GM06990 (cell line): ENCODE measurements at regions not wholly inside any gene's neighbourhood (a gene's known extent, or its start where the extent isn't known, plus 50 kb on each side); places are given as distances from the start of the nearest gene placed in this dataset.
"Not testable (repeated sequence)": the region's sequence is repeated elsewhere in the genome, so short reads cannot be mapped to it uniquely, and the experiment has no call there.

ENCODE experiments used
- DNase-seq: peaks from one replicate; pipeline ENCODE4 v3.0.0-alpha.2; 2011; ENCODE audit not compliant: insufficient read length; ENCODE audit errors: extremely low read depth
- H3K27me3 ChIP-seq: replicated peaks from 2 replicates; pipeline ENCODE4 v1.6.0; 2011; ENCODE audit warnings: low read length; ENCODE audit not compliant: control insufficient read depth, insufficient read depth
- H3K36me3 ChIP-seq: 2 replicates; pipeline ENCODE4 v1.5.1; 2011; ENCODE audit warnings: low read length; ENCODE audit not compliant: control insufficient read depth, insufficient read depth
- H3K4me3 ChIP-seq: replicated peaks from 2 replicates; pipeline ENCODE4 v1.5.1; 2011; ENCODE audit warnings: low read depth, mild to moderate bottlenecking, control low read depth, low read length
- TF ChIP-seq, protein P1 (sequence below): IDR thresholded peaks from 2 replicates; pipeline ENCODE4 v1.5.1; 2011; ENCODE audit warnings: low read length, control low read depth, mild to moderate bottlenecking, inconsistent platforms; ENCODE audit not compliant: insufficient read depth, poor library complexity, severe bottlenecking

DNA sequence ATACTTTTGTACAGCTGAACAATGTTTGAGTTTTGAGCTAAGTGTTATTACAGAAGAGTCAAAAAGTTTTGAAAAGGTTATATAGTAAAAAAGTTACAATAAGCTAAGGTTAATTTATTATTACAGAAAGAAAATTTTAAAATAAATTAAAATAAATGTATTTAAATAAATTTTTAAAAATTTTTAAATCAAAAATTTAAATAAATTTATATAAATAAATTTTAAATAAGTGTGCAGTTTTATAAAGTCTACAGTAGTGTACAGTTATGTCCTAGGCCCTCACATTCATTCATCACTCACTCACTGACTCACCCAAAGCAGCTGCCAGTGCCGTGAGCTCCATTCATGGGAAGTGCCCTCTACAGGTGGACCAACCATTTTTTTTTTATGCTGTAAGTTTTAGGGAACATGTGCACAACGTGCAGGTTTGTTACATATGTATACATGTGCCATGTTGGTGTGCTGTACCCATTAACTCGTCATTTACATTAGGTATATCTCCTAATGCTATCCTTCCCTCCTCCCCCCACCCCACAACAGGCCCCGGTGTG, 462.9 kb upstream of the ZMIZ1 start:
- no peak overlapping the region for H3K4me3 ChIP-seq
- DNase-seq = no peak
- no peaks in the 10 kb centered on the region for H3K27me3 ChIP-seq
- no peaks in the 10 kb centered on the region for H3K36me3 ChIP-seq
- TF ChIP-seq, protein P1, sequence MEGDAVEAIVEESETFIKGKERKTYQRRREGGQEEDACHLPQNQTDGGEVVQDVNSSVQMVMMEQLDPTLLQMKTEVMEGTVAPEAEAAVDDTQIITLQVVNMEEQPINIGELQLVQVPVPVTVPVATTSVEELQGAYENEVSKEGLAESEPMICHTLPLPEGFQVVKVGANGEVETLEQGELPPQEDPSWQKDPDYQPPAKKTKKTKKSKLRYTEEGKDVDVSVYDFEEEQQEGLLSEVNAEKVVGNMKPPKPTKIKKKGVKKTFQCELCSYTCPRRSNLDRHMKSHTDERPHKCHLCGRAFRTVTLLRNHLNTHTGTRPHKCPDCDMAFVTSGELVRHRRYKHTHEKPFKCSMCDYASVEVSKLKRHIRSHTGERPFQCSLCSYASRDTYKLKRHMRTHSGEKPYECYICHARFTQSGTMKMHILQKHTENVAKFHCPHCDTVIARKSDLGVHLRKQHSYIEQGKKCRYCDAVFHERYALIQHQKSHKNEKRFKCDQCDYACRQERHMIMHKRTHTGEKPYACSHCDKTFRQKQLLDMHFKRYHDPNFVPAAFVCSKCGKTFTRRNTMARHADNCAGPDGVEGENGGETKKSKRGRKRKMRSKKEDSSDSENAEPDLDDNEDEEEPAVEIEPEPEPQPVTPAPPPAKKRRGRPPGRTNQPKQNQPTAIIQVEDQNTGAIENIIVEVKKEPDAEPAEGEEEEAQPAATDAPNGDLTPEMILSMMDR = no peak

GRCh38 chr10:78606766-78607165, 462.0 kb upstream of the ZMIZ1 start:
- H3K36me3 ChIP-seq, H3K27me3 ChIP-seq, DNase-seq, H3K4me3 ChIP-seq: not testable (repeated sequence)

DNA sequence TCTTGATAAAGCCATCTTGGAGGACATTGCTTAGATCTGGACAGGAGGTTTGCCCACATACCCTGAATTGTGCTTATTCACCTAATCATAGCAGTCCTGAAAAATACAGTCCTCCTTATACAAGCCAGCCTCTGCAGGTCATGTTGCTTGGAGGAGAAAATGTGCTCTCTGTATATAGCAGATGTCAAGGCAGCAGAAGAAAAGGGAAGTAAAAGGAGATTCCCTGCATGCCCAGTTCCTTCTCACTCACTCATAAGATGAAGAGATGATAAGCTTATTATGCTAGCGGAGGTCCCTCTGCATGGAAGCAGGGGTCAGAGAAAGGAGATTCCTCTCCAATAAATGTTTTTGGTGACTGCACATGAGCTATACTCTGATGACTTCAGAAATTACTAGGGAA, 458.8 kb upstream of the ZMIZ1 start:
- H3K27me3 ChIP-seq = no peaks in the 10 kb centered on the region
- H3K4me3 ChIP-seq = no peak overlapping the region
- TF ChIP-seq, protein P1 = no peak
- H3K36me3 ChIP-seq = no peaks in the 10 kb centered on the region
- no peak for DNase-seq

- Histone ChIP-seq H3K4me3 (no peak overlapping the region), H3K36me3 (no peaks in the 10 kb centered on the region), H3K27me3 (no peaks in the 10 kb centered on the region)
- TF ChIP-seq, protein P1 = no peak
- no peak for DNase-seq
Observed at GRCh38 chr10:78613132-78613531, 455.6 kb upstream of the ZMIZ1 start.

GRCh38 chr10:78614267-78614666, 454.5 kb upstream of the ZMIZ1 start:
- no peak for DNase-seq
- TF ChIP-seq, protein P1 = no peak
- H3K4me3 ChIP-seq = no peak overlapping the region
- H3K27me3 ChIP-seq = no peaks in the 10 kb centered on the region
- no peaks in the 10 kb centered on the region for H3K36me3 ChIP-seq

DNA sequence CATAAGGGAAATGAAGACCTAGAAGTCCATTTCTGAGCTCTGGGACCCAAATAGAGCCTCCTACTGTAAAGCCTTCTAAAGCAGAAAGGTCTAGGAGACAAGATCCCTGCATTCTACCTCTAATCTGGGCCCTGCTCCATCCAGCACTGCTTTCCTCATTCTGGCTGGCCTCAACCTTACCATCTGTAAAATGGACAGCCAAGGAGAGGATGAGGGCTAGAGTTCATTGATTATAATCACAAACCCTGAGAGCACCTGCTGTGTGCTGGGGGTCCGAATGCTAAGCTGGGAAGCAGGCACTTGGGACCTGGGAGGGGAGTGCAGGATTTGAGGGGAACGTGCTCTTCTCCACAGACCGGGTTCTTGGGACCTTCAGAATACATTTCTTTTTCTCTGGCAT, 454.0 kb upstream of the ZMIZ1 start:
- TF ChIP-seq, protein P1 = no peak
- no peak overlapping the region for H3K4me3 ChIP-seq
- no peaks in the 10 kb centered on the region for H3K27me3 ChIP-seq
- H3K36me3 ChIP-seq = no peaks in the 10 kb centered on the region
- DNase-seq = no peak
